Ishikawa (cell line): ENCODE measurements at regions not wholly inside any gene's neighbourhood (a gene's known extent, or its start where the extent isn't known, plus 50 kb on each side); places are given as distances from the start of the nearest gene placed in this dataset.

Source experiments
- CEBPB ChIP-seq: IDR thresholded peaks from 2 replicates; pipeline ENCODE4 v1.6.1; 2012
- EP300 ChIP-seq: IDR thresholded peaks from 2 replicates; pipeline ENCODE4 v1.6.1; 2012; ENCODE audit warnings: borderline replicate concordance
- FOXM1 ChIP-seq: IDR thresholded peaks from 2 replicates; pipeline ENCODE4 v1.6.1; 2012; ENCODE audit warnings: low read depth, borderline replicate concordance
- MAX ChIP-seq: IDR thresholded peaks from 2 replicates; pipeline ENCODE4 v1.6.1; 2012
- REST ChIP-seq: IDR thresholded peaks from 2 replicates; pipeline ENCODE4 v1.6.1; 2012; ENCODE audit warnings: low read depth, mild to moderate bottlenecking

- no peak for TF ChIP-seq CEBPB
- TF ChIP-seq EP300: no peak
- TF ChIP-seq MAX: no peak
- no peak for TF ChIP-seq FOXM1
- no peak for TF ChIP-seq REST
These were observed 91.8 kb upstream of the ACO1 start for GRCh38 chr9:32292611-32293010.
